ENCODE measurements at regions not wholly inside any gene's neighbourhood (a gene's known extent, or its start where the extent isn't known, plus 50 kb on each side); places are given as distances from the start of the nearest gene placed in this dataset.
A peak's percentile ranks its signal among the peaks of the same experiment; 100 is the strongest.
"Not testable (repeated sequence)": the region's sequence is repeated elsewhere in the genome, so short reads cannot be mapped to it uniquely, and the experiment has no call there.

- H3K27ac ChIP-seq (ENCODE audit: insufficient read depth, low read depth, low read length); H3K4me2 ChIP-seq (ENCODE audit: insufficient read depth, low read length); H4K20me1 ChIP-seq (replicated peaks; ENCODE audit: control insufficient read depth, extremely low read depth, insufficient read depth, low read length); H3K4me1 ChIP-seq (ENCODE audit: control insufficient read depth, extremely low read depth, insufficient read depth, low read length); H3K9ac ChIP-seq (replicated peaks; ENCODE audit: extremely low read depth, insufficient read depth, low read length); dilution Hi-C loops (cut with MboI; ENCODE audit: extremely low pct_ligation_motif_present, low sequenced_read_pairs); intact Hi-C loops (cut with micrococcal nuclease); H3K9me1 ChIP-seq (replicated peaks; ENCODE audit: control insufficient read depth, extremely low read depth, insufficient read depth, low read length); H3K9me3 ChIP-seq (replicated peaks; ENCODE audit: control insufficient read depth, insufficient read depth, low read length); H3K27me3 ChIP-seq (ENCODE audit: control insufficient read depth in 2 of 2, insufficient read depth in 2 of 2, low read length in 2 of 2); H2AFZ ChIP-seq (ENCODE audit: low read depth, low read length); POLR2A ChIA-PET; H3K36me3 ChIP-seq (ENCODE audit: control insufficient read depth in 2 of 2, extremely low read depth in 1 of 2, insufficient read depth in 2 of 2, low read length in 2 of 2); BruUV-seq (replicated peaks); CTCF ChIA-PET; H3K4me3 ChIP-seq (replicated peaks in 1 of 3; ENCODE audit: insufficient read depth in 1 of 3, low read depth in 1 of 3, low read length in 3 of 3); FAIRE-seq; H3K79me2 ChIP-seq (ENCODE audit: control insufficient read depth, insufficient read depth, low read length): not testable (repeated sequence)
- peak; percentile 0 for DNase-seq (ENCODE audit: low read depth, low spot score)
These were observed 332.2 kb upstream of the PLGLB2 start for GRCh38 chr2:87415586-87416265.

DNA sequence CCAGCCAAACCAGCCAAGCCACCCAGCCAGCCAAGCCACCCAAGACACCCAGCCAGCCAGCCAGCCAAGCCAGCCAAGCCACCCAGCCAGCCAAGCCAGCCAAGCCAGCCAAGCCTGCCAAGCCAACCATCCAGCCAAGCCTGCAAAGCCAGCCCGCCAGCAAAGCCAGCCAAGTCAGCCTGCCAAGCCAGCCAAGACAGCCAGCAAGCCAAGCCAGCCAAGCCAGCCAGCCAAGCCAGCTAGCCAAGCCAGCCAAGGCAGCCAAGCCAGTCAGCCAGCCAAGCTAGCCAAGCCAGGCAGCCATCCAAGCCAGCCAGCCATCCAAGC is 331.7 kb upstream of the PLGLB2 start:
- CTCF ChIA-PET; H2AFZ ChIP-seq (ENCODE audit: low read depth, low read length); H3K36me3 ChIP-seq (ENCODE audit: control insufficient read depth in 2 of 2, extremely low read depth in 1 of 2, insufficient read depth in 2 of 2, low read length in 2 of 2); FAIRE-seq; H3K9ac ChIP-seq (replicated peaks; ENCODE audit: extremely low read depth, insufficient read depth, low read length); H3K27me3 ChIP-seq (ENCODE audit: control insufficient read depth in 2 of 2, insufficient read depth in 2 of 2, low read length in 2 of 2); dilution Hi-C loops (cut with MboI; ENCODE audit: extremely low pct_ligation_motif_present, low sequenced_read_pairs); POLR2A ChIA-PET; H3K79me2 ChIP-seq (ENCODE audit: control insufficient read depth, insufficient read depth, low read length); H3K4me2 ChIP-seq (ENCODE audit: insufficient read depth, low read length); H3K27ac ChIP-seq (ENCODE audit: insufficient read depth, low read depth, low read length); DNase-seq (ENCODE audit: low read depth, low spot score); H3K4me3 ChIP-seq (replicated peaks in 1 of 3; ENCODE audit: insufficient read depth in 1 of 3, low read depth in 1 of 3, low read length in 3 of 3); H3K9me1 ChIP-seq (replicated peaks; ENCODE audit: control insufficient read depth, extremely low read depth, insufficient read depth, low read length); H3K9me3 ChIP-seq (replicated peaks; ENCODE audit: control insufficient read depth, insufficient read depth, low read length); intact Hi-C loops (cut with micrococcal nuclease); H4K20me1 ChIP-seq (replicated peaks; ENCODE audit: control insufficient read depth, extremely low read depth, insufficient read depth, low read length); H3K4me1 ChIP-seq (ENCODE audit: control insufficient read depth, extremely low read depth, insufficient read depth, low read length); BruUV-seq (replicated peaks): not testable (repeated sequence)

DNA sequence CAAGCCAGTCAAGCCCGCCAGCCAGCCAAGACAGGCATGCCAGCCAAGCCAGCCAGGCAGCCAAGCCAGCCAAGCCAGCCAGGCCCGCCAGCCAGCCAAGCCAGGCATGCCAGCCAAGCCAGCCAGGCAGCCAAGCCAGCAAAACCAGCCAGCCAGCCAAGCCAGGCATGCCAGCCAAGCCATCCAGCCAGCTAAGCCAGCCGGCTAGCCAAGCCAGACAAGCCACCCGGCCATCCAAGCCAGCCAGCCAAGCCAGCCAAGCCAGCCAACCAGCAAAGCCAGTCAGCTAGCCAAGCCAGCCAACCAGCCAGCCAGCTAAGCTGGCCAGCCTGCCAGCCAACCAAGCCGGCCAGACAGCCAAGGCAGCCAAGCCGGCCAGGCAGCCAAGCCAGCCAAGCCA is 330.7 kb upstream of the PLGLB2 start:
- H3K27ac ChIP-seq (ENCODE audit: insufficient read depth, low read depth, low read length); dilution Hi-C loops (cut with MboI; ENCODE audit: extremely low pct_ligation_motif_present, low sequenced_read_pairs); H3K9me1 ChIP-seq (replicated peaks; ENCODE audit: control insufficient read depth, extremely low read depth, insufficient read depth, low read length); intact Hi-C loops (cut with micrococcal nuclease); H3K9me3 ChIP-seq (replicated peaks; ENCODE audit: control insufficient read depth, insufficient read depth, low read length); CTCF ChIA-PET; POLR2A ChIA-PET; H3K9ac ChIP-seq (replicated peaks; ENCODE audit: extremely low read depth, insufficient read depth, low read length); BruUV-seq (replicated peaks); H3K27me3 ChIP-seq (ENCODE audit: control insufficient read depth in 2 of 2, insufficient read depth in 2 of 2, low read length in 2 of 2); H3K4me3 ChIP-seq (replicated peaks in 1 of 3; ENCODE audit: insufficient read depth in 1 of 3, low read depth in 1 of 3, low read length in 3 of 3); H2AFZ ChIP-seq (ENCODE audit: low read depth, low read length); H3K4me2 ChIP-seq (ENCODE audit: insufficient read depth, low read length); H3K4me1 ChIP-seq (ENCODE audit: control insufficient read depth, extremely low read depth, insufficient read depth, low read length); DNase-seq (ENCODE audit: low read depth, low spot score); H3K36me3 ChIP-seq (ENCODE audit: control insufficient read depth in 2 of 2, extremely low read depth in 1 of 2, insufficient read depth in 2 of 2, low read length in 2 of 2); H3K79me2 ChIP-seq (ENCODE audit: control insufficient read depth, insufficient read depth, low read length); H4K20me1 ChIP-seq (replicated peaks; ENCODE audit: control insufficient read depth, extremely low read depth, insufficient read depth, low read length): not testable (repeated sequence)
- peak; percentile 92 for FAIRE-seq

- H3K9me3 ChIP-seq (replicated peaks; ENCODE audit: control insufficient read depth, insufficient read depth, low read length); H3K9ac ChIP-seq (replicated peaks; ENCODE audit: extremely low read depth, insufficient read depth, low read length); CTCF ChIA-PET; H3K4me3 ChIP-seq (replicated peaks in 1 of 3; ENCODE audit: insufficient read depth in 1 of 3, low read depth in 1 of 3, low read length in 3 of 3); H3K36me3 ChIP-seq (ENCODE audit: control insufficient read depth in 2 of 2, extremely low read depth in 1 of 2, insufficient read depth in 2 of 2, low read length in 2 of 2); H4K20me1 ChIP-seq (replicated peaks; ENCODE audit: control insufficient read depth, extremely low read depth, insufficient read depth, low read length); H3K4me2 ChIP-seq (ENCODE audit: insufficient read depth, low read length); H2AFZ ChIP-seq (ENCODE audit: low read depth, low read length); POLR2A ChIA-PET; H3K27me3 ChIP-seq (ENCODE audit: control insufficient read depth in 2 of 2, insufficient read depth in 2 of 2, low read length in 2 of 2); FAIRE-seq; H3K27ac ChIP-seq (ENCODE audit: insufficient read depth, low read depth, low read length); H3K4me1 ChIP-seq (ENCODE audit: control insufficient read depth, extremely low read depth, insufficient read depth, low read length); H3K9me1 ChIP-seq (replicated peaks; ENCODE audit: control insufficient read depth, extremely low read depth, insufficient read depth, low read length); intact Hi-C loops (cut with micrococcal nuclease); H3K79me2 ChIP-seq (ENCODE audit: control insufficient read depth, insufficient read depth, low read length); BruUV-seq (replicated peaks); dilution Hi-C loops (cut with MboI; ENCODE audit: extremely low pct_ligation_motif_present, low sequenced_read_pairs): not testable (repeated sequence)
- peak; percentile 2 for DNase-seq (ENCODE audit: low read depth, low spot score)
These were observed 329.9 kb upstream of the PLGLB2 start for GRCh38 chr2:87417742-87418567.
